Sigmoid colon (tissue), 3 donors: ENCODE measurements at regions not wholly inside any gene's neighbourhood (a gene's known extent, or its start where the extent isn't known, plus 50 kb on each side); places are given as distances from the start of the nearest gene placed in this dataset.

Experiments
- POLR2A ChIP-seq, 2 donors: fragments of 450-650 bp; IDR thresholded peaks; one replicate each; pipeline ENCODE4 v1.6.1; 2016; ENCODE audit warnings: antibody characterized with exemption in 2 of 2, mild to moderate bottlenecking in 2 of 2, moderate library complexity in 2 of 2
- TF ChIP-seq, protein P1 (sequence below), 4 experiments: fragments of 450-650 bp in 3 of 4; fragments of 200-600 bp in 1 of 4; IDR thresholded peaks; one replicate each; pipeline ENCODE4 v1.5.1; 2016 to 2019; ENCODE audit warnings: antibody characterized with exemption in 4 of 4, mild to moderate bottlenecking in 3 of 4, moderate library complexity in 2 of 4

DNA sequence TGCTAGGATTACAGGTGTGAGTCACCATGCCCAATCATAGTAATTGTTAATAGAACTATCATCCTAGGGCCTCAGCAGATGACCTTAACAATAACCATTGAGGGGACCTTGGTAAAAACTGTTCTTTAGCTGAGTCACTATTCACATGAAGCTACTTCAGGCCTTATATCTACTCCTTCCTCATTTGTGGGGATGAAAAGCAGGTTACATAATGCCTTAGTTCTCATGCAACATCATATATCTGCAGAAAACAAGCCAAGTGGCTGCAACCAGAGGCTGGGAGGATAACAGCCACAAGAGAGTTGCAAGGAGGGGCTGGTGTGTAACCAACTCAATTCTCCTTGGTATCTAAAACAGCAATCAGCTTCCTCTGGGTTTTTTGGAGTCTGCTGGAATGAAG, 445.4 kb downstream of the NBAS start:
- TF ChIP-seq, protein P1, sequence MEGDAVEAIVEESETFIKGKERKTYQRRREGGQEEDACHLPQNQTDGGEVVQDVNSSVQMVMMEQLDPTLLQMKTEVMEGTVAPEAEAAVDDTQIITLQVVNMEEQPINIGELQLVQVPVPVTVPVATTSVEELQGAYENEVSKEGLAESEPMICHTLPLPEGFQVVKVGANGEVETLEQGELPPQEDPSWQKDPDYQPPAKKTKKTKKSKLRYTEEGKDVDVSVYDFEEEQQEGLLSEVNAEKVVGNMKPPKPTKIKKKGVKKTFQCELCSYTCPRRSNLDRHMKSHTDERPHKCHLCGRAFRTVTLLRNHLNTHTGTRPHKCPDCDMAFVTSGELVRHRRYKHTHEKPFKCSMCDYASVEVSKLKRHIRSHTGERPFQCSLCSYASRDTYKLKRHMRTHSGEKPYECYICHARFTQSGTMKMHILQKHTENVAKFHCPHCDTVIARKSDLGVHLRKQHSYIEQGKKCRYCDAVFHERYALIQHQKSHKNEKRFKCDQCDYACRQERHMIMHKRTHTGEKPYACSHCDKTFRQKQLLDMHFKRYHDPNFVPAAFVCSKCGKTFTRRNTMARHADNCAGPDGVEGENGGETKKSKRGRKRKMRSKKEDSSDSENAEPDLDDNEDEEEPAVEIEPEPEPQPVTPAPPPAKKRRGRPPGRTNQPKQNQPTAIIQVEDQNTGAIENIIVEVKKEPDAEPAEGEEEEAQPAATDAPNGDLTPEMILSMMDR (IDR thresholded peaks at IDR 0.05) = no peak
- no peak for TF ChIP-seq POLR2A (IDR thresholded peaks at IDR 0.05)
